T-cell (primary cell): ENCODE measurements at regions not wholly inside any gene's neighbourhood (a gene's known extent, or its start where the extent isn't known, plus 50 kb on each side); places are given as distances from the start of the nearest gene placed in this dataset.

ENCODE experiments used
- ATAC-seq, 4 experiments: fragments of 200-7000 bp in 3 of 4; fragments of 150-1000 bp in 1 of 4; cut with Tn5 transposase; replicated peaks in 1 of 4; 1 replicate in 3 of 4; 2 replicates in 1 of 4; pipeline ENCODE4 v1.10.0; 2021; ENCODE audit warnings: moderate library complexity in 3 of 4, mild to moderate bottlenecking in 2 of 4, moderate number of reproducible peaks in 1 of 4
- CTCF ChIA-PET, 2 donors: fragments of 300-600 bp; sonication (Branson Sonifier 250); formaldehyde crosslinking; loops; one replicate each; lab custom pipeline; 2022; ENCODE audit warnings: antibody characterized with exemption in 2 of 2; lab: Charles Lee
- POLR2A ChIA-PET, 2 donors: fragments of 300-600 bp; sonication (Branson Sonifier 250); formaldehyde crosslinking; loops; one replicate each; lab custom pipeline; 2022; ENCODE audit warnings: antibody characterized with exemption in 2 of 2; lab: Charles Lee
- DNase-seq, 35 experiments: peaks; one replicate each; pipeline versions ENCODE4 v3.0.0 to v3.0.0-alpha.2; 2013 to 2023
- H3K27ac ChIP-seq: one replicate; pipeline ENCODE4 v1.5.1; 2013; ENCODE audit warnings: low read length
- H3K27me3 ChIP-seq, 2 experiments: replicated peaks in 1 of 2; 1 replicate in 1 of 2; 2 replicates in 1 of 2; pipeline versions ENCODE4 v1.6.1 to v1.7.0; 2013; ENCODE audit warnings: low read length in 1 of 2, mixed read lengths in 1 of 2; ENCODE audit not compliant: control insufficient read depth in 2 of 2, insufficient read depth in 2 of 2; ENCODE audit errors: extremely low read depth in 1 of 2
- H3K36me3 ChIP-seq, 2 donors: 1 replicate in 1 of 2; 2 replicates in 1 of 2; pipeline versions ENCODE4 v1.6.1 to v1.7.0; 2013; ENCODE audit warnings: low read length in 1 of 2; ENCODE audit not compliant: control insufficient read depth in 2 of 2, insufficient read depth in 1 of 2; ENCODE audit errors: extremely low read depth in 1 of 2
- H3K4me1 ChIP-seq, 2 experiments: 1 replicate in 1 of 2; 2 replicates in 1 of 2; pipeline versions ENCODE4 v1.6.1 to v1.7.0; 2013; ENCODE audit warnings: low read length in 2 of 2, mixed read lengths in 1 of 2; ENCODE audit not compliant: insufficient read depth in 2 of 2, control insufficient read depth in 1 of 2; ENCODE audit errors: extremely low read depth in 1 of 2
- H3K4me3 ChIP-seq, 2 donors: 1 replicate in 1 of 2; 2 replicates in 1 of 2; pipeline versions ENCODE4 v1.5.1 to v1.7.0; 2013; ENCODE audit warnings: mild to moderate bottlenecking in 2 of 2, low read length in 1 of 2, moderate library complexity in 1 of 2; ENCODE audit not compliant: control insufficient read depth in 1 of 2; ENCODE audit errors: extremely low read depth in 1 of 2
- H3K9me3 ChIP-seq: 2 replicates; pipeline ENCODE4 v1.7.0; 2013
- H3K27ac Mint-ChIP-seq, 2 donors: one replicate each; pipeline ENCODE4 v1.8.0; 2020 to 2021; ENCODE audit warnings: mild to moderate bottlenecking in 2 of 2, mixed read lengths in 2 of 2
- H3K27me3 Mint-ChIP-seq, 2 donors: one replicate each; pipeline ENCODE4 v1.8.0; 2021 to 2022; ENCODE audit warnings: mixed read lengths in 2 of 2
- H3K36me3 Mint-ChIP-seq: one replicate; pipeline ENCODE4 v1.8.0; 2021; ENCODE audit warnings: mixed read lengths
- H3K4me1 Mint-ChIP-seq, 3 donors: one replicate each; pipeline ENCODE4 v1.8.0; 2020 to 2022; ENCODE audit warnings: mixed read lengths in 3 of 3, mild to moderate bottlenecking in 1 of 3
- H3K4me3 Mint-ChIP-seq, 3 donors: one replicate each; pipeline ENCODE4 v1.8.0; 2020 to 2022; ENCODE audit warnings: mild to moderate bottlenecking in 3 of 3, mixed read lengths in 3 of 3, moderate library complexity in 3 of 3
- H3K9me3 Mint-ChIP-seq, 3 donors: one replicate each; pipeline ENCODE4 v1.8.0; 2020 to 2022; ENCODE audit warnings: mixed read lengths in 3 of 3
- WGBS: methylation state at CpG from one replicate; pipeline ENCODE4 v1.1.5; 2013; ENCODE audit warnings: missing lambda C conversion rate; ENCODE audit not compliant: insufficient coverage; 5-methylcytosine and 5-hydroxymethylcytosine counted together

DNA sequence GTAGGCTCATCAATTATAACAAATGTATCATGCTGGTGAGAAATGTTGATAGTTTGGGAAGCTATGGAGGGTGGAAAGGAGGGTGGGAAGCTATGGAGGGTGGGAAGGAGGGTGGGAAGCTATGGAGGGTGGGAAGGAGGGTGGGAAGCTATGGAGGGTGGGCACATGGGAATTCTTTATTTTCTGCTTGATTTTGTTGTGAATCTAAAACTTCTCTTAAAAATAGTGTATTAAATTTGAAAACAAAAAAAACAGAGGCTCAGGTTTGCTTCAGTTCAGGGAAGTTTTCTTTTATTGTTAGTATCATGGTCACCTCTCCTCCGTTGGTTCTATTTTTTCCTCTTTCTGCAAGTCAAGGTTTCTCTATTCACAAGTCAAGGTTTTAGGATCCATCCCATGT, 106.4 kb downstream of the SOD2 start:
- no peaks in the 10 kb centered on the region for H3K9me3 ChIP-seq
- ChIA-PET POLR2A (no interaction called here), CTCF (no interaction called here)
- no peak overlapping the region for H3K4me3 ChIP-seq
- Mint-ChIP-seq H3K4me1 (no peaks in the 10 kb centered on the region), H3K27ac (no peak overlapping the region), H3K4me3 (no peak overlapping the region), H3K27me3 (peaks cover 2 to 13% of the 10 kb centered on the region in 2 donors), H3K9me3 (no peaks in the 10 kb centered on the region), H3K36me3 (no peaks in the 10 kb centered on the region)
- no CpG with 5 or more reads among the region's 1 CpG for WGBS
- ATAC-seq (no peak), DNase-seq (no peak)
- no peak overlapping the region for H3K27ac ChIP-seq
- H3K27me3 ChIP-seq = peaks cover 2 to 7% of the 10 kb centered on the region in 2 experiments
- no peaks in the 10 kb centered on the region for H3K36me3 ChIP-seq
- H3K4me1 ChIP-seq = no peaks in the 10 kb centered on the region

DNA sequence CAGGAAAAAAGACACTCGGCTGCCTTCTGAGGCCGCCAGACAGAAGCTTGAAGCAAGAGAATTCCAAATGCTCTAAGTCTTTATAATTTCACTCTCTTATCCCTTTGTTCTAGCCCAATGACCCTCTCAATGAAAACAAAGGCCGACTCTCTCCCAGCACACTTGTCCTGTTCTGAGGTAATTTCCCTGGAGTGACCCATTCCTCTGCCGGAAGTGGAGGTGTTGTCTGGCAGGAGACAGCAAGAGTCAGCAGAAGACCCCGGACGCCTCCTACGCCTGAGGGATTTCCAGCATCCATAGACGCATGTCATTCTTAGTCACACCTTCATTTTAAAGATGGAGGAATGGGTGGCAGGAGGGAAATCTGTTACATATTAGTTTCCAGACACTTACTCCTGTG, 110.3 kb downstream of the SOD2 start:
- H3K27ac Mint-ChIP-seq = no peak overlapping the region
- no peak overlapping the region for H3K4me3 Mint-ChIP-seq
- H3K27me3 Mint-ChIP-seq = peaks cover 7 to 25% of the 10 kb centered on the region in 2 donors
- peaks cover 2 to 12% of the 10 kb centered on the region in 2 experiments for H3K27me3 ChIP-seq
- no peaks in the 10 kb centered on the region for H3K36me3 Mint-ChIP-seq
- H3K27ac ChIP-seq = no peak overlapping the region
- no peaks in the 10 kb centered on the region for H3K4me1 ChIP-seq
- ChIA-PET CTCF (no interaction called here), POLR2A (no interaction called here)
- no peaks in the 10 kb centered on the region for H3K4me1 Mint-ChIP-seq
- H3K9me3 ChIP-seq = no peaks in the 10 kb centered on the region
- 80% methylated on average over 1 of the region's 8 CpGs for WGBS
- no peak for DNase-seq
- peaks cover 0 to 7% (median 4%) of the 10 kb centered on the region in 3 donors for H3K9me3 Mint-ChIP-seq
- H3K36me3 ChIP-seq = no peaks in the 10 kb centered on the region
- ATAC-seq = no peak
- H3K4me3 ChIP-seq = no peak overlapping the region

GRCh38 chr6:159578629-159579028, 114.4 kb downstream of the SOD2 start:
- no peak overlapping the region for H3K4me3 ChIP-seq
- Mint-ChIP-seq H3K27ac (no peak overlapping the region), H3K9me3 (peaks cover 0 to 7% (median 4%) of the 10 kb centered on the region in 3 donors), H3K4me3 (no peak overlapping the region), H3K4me1 (no peaks in the 10 kb centered on the region), H3K36me3 (no peaks in the 10 kb centered on the region), H3K27me3 (peaks cover 20 to 38% of the 10 kb centered on the region in 2 donors)
- WGBS = 84% methylated on average over 3 of the region's 5 CpGs
- H3K4me1 ChIP-seq = no peaks in the 10 kb centered on the region
- H3K27me3 ChIP-seq = peaks cover 0 to 7% of the 10 kb centered on the region in 2 experiments
- CTCF ChIA-PET = interaction anchor here in 1 of 2 donors (0.6 kb wide), 1 partner anchor 1497 kb away, joined by 3 read pairs; no protein-coding TSS in a partner anchor
- no peaks in the 10 kb centered on the region for H3K36me3 ChIP-seq
- no peak for ATAC-seq
- H3K9me3 ChIP-seq = no peaks in the 10 kb centered on the region
- H3K27ac ChIP-seq = no peak overlapping the region
- DNase-seq = no peak
- POLR2A ChIA-PET = no interaction called here

GRCh38 chr6:159577564-159577963, 115.5 kb downstream of the SOD2 start:
- Mint-ChIP-seq H3K4me1 (no peaks in the 10 kb centered on the region), H3K27ac (no peak overlapping the region), H3K27me3 (peaks cover 21 to 38% of the 10 kb centered on the region in 2 donors), H3K9me3 (peaks cover 0 to 7% (median 4%) of the 10 kb centered on the region in 3 donors), H3K36me3 (no peaks in the 10 kb centered on the region), H3K4me3 (no peak overlapping the region)
- WGBS = no CpG with 5 or more reads among the region's 5 CpGs
- H3K36me3 ChIP-seq = no peaks in the 10 kb centered on the region
- DNase-seq = no peak
- H3K4me3 ChIP-seq = no peak overlapping the region
- H3K27ac ChIP-seq = no peak overlapping the region
- CTCF ChIA-PET = no interaction called here
- POLR2A ChIA-PET = no interaction called here
- H3K27me3 ChIP-seq = peaks cover 0 to 11% of the 10 kb centered on the region in 2 experiments
- no peak for ATAC-seq
- H3K4me1 ChIP-seq = no peaks in the 10 kb centered on the region
- no peaks in the 10 kb centered on the region for H3K9me3 ChIP-seq

GRCh38 chr6:159572439-159573110, 120.5 kb downstream of the SOD2 start:
- no peaks in the 10 kb centered on the region for H3K9me3 ChIP-seq
- no peaks in the 10 kb centered on the region for H3K36me3 Mint-ChIP-seq
- no peak for ATAC-seq
- H3K27ac ChIP-seq = no peak overlapping the region
- DNase-seq = no peak
- H3K36me3 ChIP-seq = no peaks in the 10 kb centered on the region
- no peaks in the 10 kb centered on the region for H3K4me1 Mint-ChIP-seq
- H3K4me3 Mint-ChIP-seq = no peak overlapping the region
- no peak overlapping the region for H3K27ac Mint-ChIP-seq
- peaks cover 0 to 8% of the 10 kb centered on the region in 2 experiments for H3K27me3 ChIP-seq
- ChIA-PET POLR2A (no interaction called here), CTCF (no interaction called here)
- 69% methylated on average over 3 of the region's 12 CpGs for WGBS
- peaks cover 21 to 22% (median 21%) of the 10 kb centered on the region in 3 donors for H3K9me3 Mint-ChIP-seq
- H3K4me1 ChIP-seq = no peaks in the 10 kb centered on the region
- peaks cover 16 to 26% of the 10 kb centered on the region in 2 donors for H3K27me3 Mint-ChIP-seq
- no peak overlapping the region for H3K4me3 ChIP-seq

DNA sequence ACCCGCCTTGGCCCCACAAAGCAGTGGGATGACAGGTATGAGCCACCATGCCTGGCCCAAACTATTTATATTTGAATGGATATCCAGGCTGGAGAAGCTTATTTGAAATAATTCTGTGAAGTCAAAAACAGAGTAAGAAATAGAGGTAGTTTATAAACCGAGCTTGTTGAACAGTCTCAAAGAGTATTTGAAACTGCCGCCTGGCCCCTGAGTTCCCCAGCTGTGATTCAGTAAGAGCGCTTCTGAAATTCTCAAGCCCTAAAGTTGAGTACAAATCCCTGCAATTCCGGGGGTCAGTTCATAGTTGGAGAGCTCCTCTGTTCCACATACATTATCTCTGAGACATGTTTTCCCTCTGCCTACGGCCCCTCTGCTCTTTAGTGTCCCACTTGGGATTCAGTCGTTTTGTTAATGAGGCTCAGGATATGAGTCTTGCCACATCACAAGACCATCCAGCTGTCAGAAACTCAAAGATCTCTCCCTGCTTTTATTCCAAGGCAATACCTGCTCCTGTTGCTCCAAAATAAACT, 127.8 kb downstream of the SOD2 start:
- H3K9me3 Mint-ChIP-seq = peaks cover 5 to 10% (median 10%) of the 10 kb centered on the region in 3 donors
- no peaks in the 10 kb centered on the region for H3K4me1 Mint-ChIP-seq
- no peaks in the 10 kb centered on the region for H3K36me3 ChIP-seq
- 78% methylated on average over 6 of the region's 7 CpGs for WGBS
- no peak for ATAC-seq
- H3K27ac Mint-ChIP-seq = no peak overlapping the region
- no peak overlapping the region for H3K27ac ChIP-seq
- no peaks in the 10 kb centered on the region for H3K36me3 Mint-ChIP-seq
- ChIA-PET CTCF (no interaction called here), POLR2A (no interaction called here)
- H3K4me1 ChIP-seq = no peaks in the 10 kb centered on the region
- peaks cover 0 to 5% of the 10 kb centered on the region in 2 experiments for H3K27me3 ChIP-seq
- H3K4me3 ChIP-seq = no peak overlapping the region
- H3K9me3 ChIP-seq = no peaks in the 10 kb centered on the region
- no peak overlapping the region for H3K4me3 Mint-ChIP-seq
- H3K27me3 Mint-ChIP-seq = peaks cover 0 to 9% of the 10 kb centered on the region in 2 donors
- DNase-seq = no peak
